ENCODE measurements at regions not wholly inside any gene's neighbourhood (a gene's known extent, or its start where the extent isn't known, plus 50 kb on each side); places are given as distances from the start of the nearest gene placed in this dataset.
"Not testable (repeated sequence)": the region's sequence is repeated elsewhere in the genome, so short reads cannot be mapped to it uniquely, and the experiment has no call there.

GRCh38 chr4:83943691-83944090, 407.8 kb downstream of the GPAT3 start:
- TF ChIP-seq POLR2A (IDR thresholded peaks at IDR 0.05) = not testable (repeated sequence)
- TF ChIP-seq, protein P1, sequence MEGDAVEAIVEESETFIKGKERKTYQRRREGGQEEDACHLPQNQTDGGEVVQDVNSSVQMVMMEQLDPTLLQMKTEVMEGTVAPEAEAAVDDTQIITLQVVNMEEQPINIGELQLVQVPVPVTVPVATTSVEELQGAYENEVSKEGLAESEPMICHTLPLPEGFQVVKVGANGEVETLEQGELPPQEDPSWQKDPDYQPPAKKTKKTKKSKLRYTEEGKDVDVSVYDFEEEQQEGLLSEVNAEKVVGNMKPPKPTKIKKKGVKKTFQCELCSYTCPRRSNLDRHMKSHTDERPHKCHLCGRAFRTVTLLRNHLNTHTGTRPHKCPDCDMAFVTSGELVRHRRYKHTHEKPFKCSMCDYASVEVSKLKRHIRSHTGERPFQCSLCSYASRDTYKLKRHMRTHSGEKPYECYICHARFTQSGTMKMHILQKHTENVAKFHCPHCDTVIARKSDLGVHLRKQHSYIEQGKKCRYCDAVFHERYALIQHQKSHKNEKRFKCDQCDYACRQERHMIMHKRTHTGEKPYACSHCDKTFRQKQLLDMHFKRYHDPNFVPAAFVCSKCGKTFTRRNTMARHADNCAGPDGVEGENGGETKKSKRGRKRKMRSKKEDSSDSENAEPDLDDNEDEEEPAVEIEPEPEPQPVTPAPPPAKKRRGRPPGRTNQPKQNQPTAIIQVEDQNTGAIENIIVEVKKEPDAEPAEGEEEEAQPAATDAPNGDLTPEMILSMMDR (IDR thresholded peaks at IDR 0.05) = not testable (repeated sequence)
